HFF-Myc (cell line): ENCODE measurements at regions not wholly inside any gene's neighbourhood (a gene's known extent, or its start where the extent isn't known, plus 50 kb on each side); places are given as distances from the start of the nearest gene placed in this dataset.
A peak's percentile ranks its signal among the peaks of the same experiment; 100 is the strongest.

Source experiments
- DNase-seq: peaks from one replicate; pipeline ENCODE4 v3.0.0-alpha.2; 2011; ENCODE audit warnings: low read depth; ENCODE audit errors: extremely low read depth
- H3K4me3 ChIP-seq: replicated peaks from 2 replicates; pipeline ENCODE4 v1.5.1; 2011; ENCODE audit warnings: low read depth, mild to moderate bottlenecking, control low read depth, low read length
- CTCF ChIP-seq: IDR thresholded peaks from 2 replicates; pipeline ENCODE4 v1.5.1; 2012; ENCODE audit warnings: mild to moderate bottlenecking, low read depth, low read length, control low read depth; ENCODE audit errors: missing control alignments

- no peak for TF ChIP-seq CTCF
- DNase-seq, result no peak
- no peak overlapping the region for H3K4me3 ChIP-seq
Observed at GRCh38 chr6:6748001-6748400, 159.5 kb downstream of the LY86 start.

- DNase-seq, result peak; percentile 87
Observed at GRCh38 chr6:6749702-6750491, 161.4 kb downstream of the LY86 start.

GRCh38 chr6:6750594-6751265 lies 162.2 kb downstream of the LY86 start:
- no peak for TF ChIP-seq CTCF
- no peak overlapping the region for H3K4me3 ChIP-seq
- DNase-seq, result no peak

More at GRCh38 chr6:6749702-6750491, 161.4 kb downstream of the LY86 start:
- TF ChIP-seq CTCF, result no peak
- no peak overlapping the region for H3K4me3 ChIP-seq

- no peak for TF ChIP-seq CTCF
- no peak for DNase-seq
- H3K4me3 ChIP-seq, result no peak overlapping the region
Observed at GRCh38 chr6:6751266-6751596, 162.7 kb downstream of the LY86 start.

- H3K4me3 ChIP-seq, result no peak overlapping the region
- no peak for DNase-seq
- TF ChIP-seq CTCF, result no peak
Observed at GRCh38 chr6:6751619-6752023, 163.1 kb downstream of the LY86 start.

GRCh38 chr6:6752129-6752528 lies 163.6 kb downstream of the LY86 start:
- H3K4me3 ChIP-seq, result no peak overlapping the region
- DNase-seq, result no peak
- no peak for TF ChIP-seq CTCF

GRCh38 chr6:6753301-6753700 lies 164.8 kb downstream of the LY86 start:
- DNase-seq, result no peak
- no peak for TF ChIP-seq CTCF
- H3K4me3 ChIP-seq, result no peak overlapping the region
